ENCODE measurements at regions not wholly inside any gene's neighbourhood (a gene's known extent, or its start where the extent isn't known, plus 50 kb on each side); places are given as distances from the start of the nearest gene placed in this dataset.

GRCh38 chrX:40207626-40208025, 109.9 kb upstream of the BCOR start:
- Histone ChIP-seq H3K4me1 (ENCODE audit: control insufficient read depth, low read depth, low read length) (peaks cover 3% of the 10 kb centered on the region), H3K27me3 (ENCODE audit: control insufficient read depth, insufficient read depth, low read length) (peaks cover 4% of the 10 kb centered on the region), H3K27ac (ENCODE audit: low read length) (no peak overlapping the region), H3K4me3 (ENCODE audit: low read length) (no peak overlapping the region), H3K36me3 (ENCODE audit: control insufficient read depth, low read depth, low read length) (no peaks in the 10 kb centered on the region), H3K9ac (ENCODE audit: low read length) (no peak overlapping the region), H3K9me3 (ENCODE audit: control insufficient read depth, low read depth, low read length) (no peaks in the 10 kb centered on the region)

GRCh38 chrX:40205471-40205870, 107.7 kb upstream of the BCOR start:
- Histone ChIP-seq H3K9ac (ENCODE audit: low read length) (no peak overlapping the region), H3K4me3 (ENCODE audit: low read length) (no peak overlapping the region), H3K4me1 (ENCODE audit: control insufficient read depth, low read depth, low read length) (peaks cover 3% of the 10 kb centered on the region), H3K27me3 (ENCODE audit: control insufficient read depth, insufficient read depth, low read length) (peaks cover 4% of the 10 kb centered on the region), H3K27ac (ENCODE audit: low read length) (no peak overlapping the region), H3K9me3 (ENCODE audit: control insufficient read depth, low read depth, low read length) (no peaks in the 10 kb centered on the region), H3K36me3 (ENCODE audit: control insufficient read depth, low read depth, low read length) (no peaks in the 10 kb centered on the region)

- H3K4me3 ChIP-seq (ENCODE audit: low read length) = no peak overlapping the region
- H3K4me1 ChIP-seq (ENCODE audit: control insufficient read depth, low read depth, low read length) = peaks cover 3% of the 10 kb centered on the region
- H3K36me3 ChIP-seq (ENCODE audit: control insufficient read depth, low read depth, low read length) = no peaks in the 10 kb centered on the region
- peaks cover 4% of the 10 kb centered on the region for H3K27me3 ChIP-seq (ENCODE audit: control insufficient read depth, insufficient read depth, low read length)
- no peaks in the 10 kb centered on the region for H3K9me3 ChIP-seq (ENCODE audit: control insufficient read depth, low read depth, low read length)
- no peak overlapping the region for H3K27ac ChIP-seq (ENCODE audit: low read length)
- H3K9ac ChIP-seq (ENCODE audit: low read length) = no peak overlapping the region
Measured at GRCh38 chrX:40202456-40202855, 104.7 kb upstream of the BCOR start.

GRCh38 chrX:40201329-40201885, 103.6 kb upstream of the BCOR start:
- H3K9me3 ChIP-seq (ENCODE audit: control insufficient read depth, low read depth, low read length) = no peaks in the 10 kb centered on the region
- H3K4me1 ChIP-seq (ENCODE audit: control insufficient read depth, low read depth, low read length) = peaks cover 3% of the 10 kb centered on the region
- no peak overlapping the region for H3K9ac ChIP-seq (ENCODE audit: low read length)
- H3K36me3 ChIP-seq (ENCODE audit: control insufficient read depth, low read depth, low read length) = no peaks in the 10 kb centered on the region
- H3K27me3 ChIP-seq (ENCODE audit: control insufficient read depth, insufficient read depth, low read length) = peaks cover 4% of the 10 kb centered on the region
- no peak overlapping the region for H3K4me3 ChIP-seq (ENCODE audit: low read length)
- no peak overlapping the region for H3K27ac ChIP-seq (ENCODE audit: low read length)

- Histone ChIP-seq H3K27ac (ENCODE audit: low read length) (no peak overlapping the region), H3K9ac (ENCODE audit: low read length) (no peak overlapping the region), H3K4me1 (ENCODE audit: control insufficient read depth, low read depth, low read length) (no peaks in the 10 kb centered on the region), H3K36me3 (ENCODE audit: control insufficient read depth, low read depth, low read length) (no peaks in the 10 kb centered on the region), H3K4me3 (ENCODE audit: low read length) (no peak overlapping the region), H3K9me3 (ENCODE audit: control insufficient read depth, low read depth, low read length) (no peaks in the 10 kb centered on the region), H3K27me3 (ENCODE audit: control insufficient read depth, insufficient read depth, low read length) (no peaks in the 10 kb centered on the region)
Measured at GRCh38 chrX:40199704-40200103, 101.9 kb upstream of the BCOR start.

- no peak overlapping the region for H3K27ac ChIP-seq (ENCODE audit: low read length)
- H3K27me3 ChIP-seq (ENCODE audit: control insufficient read depth, insufficient read depth, low read length) = no peaks in the 10 kb centered on the region
- no peaks in the 10 kb centered on the region for H3K36me3 ChIP-seq (ENCODE audit: control insufficient read depth, low read depth, low read length)
- no peak overlapping the region for H3K9ac ChIP-seq (ENCODE audit: low read length)
- H3K4me3 ChIP-seq (ENCODE audit: low read length) = no peak overlapping the region
- no peaks in the 10 kb centered on the region for H3K4me1 ChIP-seq (ENCODE audit: control insufficient read depth, low read depth, low read length)
- H3K9me3 ChIP-seq (ENCODE audit: control insufficient read depth, low read depth, low read length) = no peaks in the 10 kb centered on the region
Measured at GRCh38 chrX:40197071-40197470, 99.3 kb upstream of the BCOR start.

GRCh38 chrX:40195368-40195767, 97.6 kb upstream of the BCOR start:
- Histone ChIP-seq H3K27ac (ENCODE audit: low read length) (no peak overlapping the region), H3K9ac (ENCODE audit: low read length) (no peak overlapping the region), H3K4me1 (ENCODE audit: control insufficient read depth, low read depth, low read length) (no peaks in the 10 kb centered on the region), H3K9me3 (ENCODE audit: control insufficient read depth, low read depth, low read length) (no peaks in the 10 kb centered on the region), H3K36me3 (ENCODE audit: control insufficient read depth, low read depth, low read length) (no peaks in the 10 kb centered on the region), H3K4me3 (ENCODE audit: low read length) (no peak overlapping the region), H3K27me3 (ENCODE audit: control insufficient read depth, insufficient read depth, low read length) (no peaks in the 10 kb centered on the region)

- Histone ChIP-seq H3K27me3 (ENCODE audit: control insufficient read depth, insufficient read depth, low read length) (no peaks in the 10 kb centered on the region), H3K27ac (ENCODE audit: low read length) (no peak overlapping the region), H3K4me1 (ENCODE audit: control insufficient read depth, low read depth, low read length) (no peaks in the 10 kb centered on the region), H3K9me3 (ENCODE audit: control insufficient read depth, low read depth, low read length) (no peaks in the 10 kb centered on the region), H3K36me3 (ENCODE audit: control insufficient read depth, low read depth, low read length) (no peaks in the 10 kb centered on the region), H3K9ac (ENCODE audit: low read length) (no peak overlapping the region), H3K4me3 (ENCODE audit: low read length) (no peak overlapping the region)
Measured at GRCh38 chrX:40192196-40192595, 94.4 kb upstream of the BCOR start.

GRCh38 chrX:40189637-40190036, 91.9 kb upstream of the BCOR start:
- no peak overlapping the region for H3K27ac ChIP-seq (ENCODE audit: low read length)
- H3K9ac ChIP-seq (ENCODE audit: low read length) = no peak overlapping the region

GRCh38 chrX:40188573-40189417, 91.0 kb upstream of the BCOR start:
- Histone ChIP-seq H3K27ac (ENCODE audit: low read length) (no peak overlapping the region), H3K4me3 (ENCODE audit: low read length) (no peak overlapping the region), H3K9ac (ENCODE audit: low read length) (no peak overlapping the region), H3K36me3 (ENCODE audit: control insufficient read depth, low read depth, low read length) (no peaks in the 10 kb centered on the region), H3K27me3 (ENCODE audit: control insufficient read depth, insufficient read depth, low read length) (no peaks in the 10 kb centered on the region), H3K4me1 (ENCODE audit: control insufficient read depth, low read depth, low read length) (no peaks in the 10 kb centered on the region), H3K9me3 (ENCODE audit: control insufficient read depth, low read depth, low read length) (peaks cover 4% of the 10 kb centered on the region)

More at GRCh38 chrX:40189637-40190036, 91.9 kb upstream of the BCOR start:
- Histone ChIP-seq H3K4me1 (ENCODE audit: control insufficient read depth, low read depth, low read length) (no peaks in the 10 kb centered on the region), H3K9me3 (ENCODE audit: control insufficient read depth, low read depth, low read length) (peaks cover 4% of the 10 kb centered on the region), H3K4me3 (ENCODE audit: low read length) (no peak overlapping the region), H3K27me3 (ENCODE audit: control insufficient read depth, insufficient read depth, low read length) (no peaks in the 10 kb centered on the region), H3K36me3 (ENCODE audit: control insufficient read depth, low read depth, low read length) (no peaks in the 10 kb centered on the region)

- no peaks in the 10 kb centered on the region for H3K27me3 ChIP-seq (ENCODE audit: control insufficient read depth, insufficient read depth, low read length)
- H3K4me1 ChIP-seq (ENCODE audit: control insufficient read depth, low read depth, low read length) = no peaks in the 10 kb centered on the region
- H3K9me3 ChIP-seq (ENCODE audit: control insufficient read depth, low read depth, low read length) = peaks cover 4% of the 10 kb centered on the region
- H3K4me3 ChIP-seq (ENCODE audit: low read length) = no peak overlapping the region
- H3K27ac ChIP-seq (ENCODE audit: low read length) = no peak overlapping the region
- no peaks in the 10 kb centered on the region for H3K36me3 ChIP-seq (ENCODE audit: control insufficient read depth, low read depth, low read length)
- no peak overlapping the region for H3K9ac ChIP-seq (ENCODE audit: low read length)
Measured at GRCh38 chrX:40184968-40185367, 87.2 kb upstream of the BCOR start.

GRCh38 chrX:40182615-40183014, 84.9 kb upstream of the BCOR start:
- Histone ChIP-seq H3K27ac (ENCODE audit: low read length) (no peak overlapping the region), H3K4me1 (ENCODE audit: control insufficient read depth, low read depth, low read length) (peaks cover 1% of the 10 kb centered on the region), H3K9me3 (ENCODE audit: control insufficient read depth, low read depth, low read length) (peaks cover 4% of the 10 kb centered on the region), H3K36me3 (ENCODE audit: control insufficient read depth, low read depth, low read length) (no peaks in the 10 kb centered on the region), H3K27me3 (ENCODE audit: control insufficient read depth, insufficient read depth, low read length) (no peaks in the 10 kb centered on the region), H3K4me3 (ENCODE audit: low read length) (no peak overlapping the region), H3K9ac (ENCODE audit: low read length) (no peak overlapping the region)
